ENCODE measurements at regions not wholly inside any gene's neighbourhood (a gene's known extent, or its start where the extent isn't known, plus 50 kb on each side); places are given as distances from the start of the nearest gene placed in this dataset.
"Not testable (repeated sequence)": the region's sequence is repeated elsewhere in the genome, so short reads cannot be mapped to it uniquely, and the experiment has no call there.

GRCh38 chr5:40111036-40111435, 568.7 kb upstream of the PTGER4 start:
- DNase-seq, result not testable (repeated sequence)

DNA sequence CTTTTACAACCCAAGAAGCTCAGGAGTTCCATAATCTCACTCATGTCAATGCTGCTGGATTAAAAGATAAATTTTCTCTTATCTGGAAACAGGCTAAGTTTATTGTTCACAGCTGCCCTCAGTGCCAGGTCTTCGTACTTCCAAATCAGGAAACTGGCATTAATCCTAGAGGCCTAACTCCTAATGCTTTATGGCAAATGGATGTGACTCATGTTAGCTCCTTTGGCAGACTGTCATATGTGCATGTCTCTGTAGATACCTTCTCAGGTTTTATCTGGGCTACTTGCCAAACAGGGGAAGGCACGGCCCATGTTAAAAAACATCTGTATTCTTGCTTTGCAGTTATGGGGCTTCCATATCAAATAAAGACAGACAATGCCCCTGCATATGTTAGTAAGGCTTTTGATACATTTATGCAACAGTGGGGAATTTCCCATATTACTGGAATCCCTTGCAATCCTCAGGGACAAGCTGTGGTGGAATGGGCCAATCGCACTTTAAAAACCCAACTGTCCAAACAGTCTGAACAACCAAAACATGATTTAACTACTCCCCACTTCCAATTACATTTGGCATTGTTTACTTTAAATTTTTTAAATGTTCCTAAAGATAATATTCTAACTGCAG, 570.8 kb upstream of the PTGER4 start:
- DNase-seq, result not testable (repeated sequence)

DNA sequence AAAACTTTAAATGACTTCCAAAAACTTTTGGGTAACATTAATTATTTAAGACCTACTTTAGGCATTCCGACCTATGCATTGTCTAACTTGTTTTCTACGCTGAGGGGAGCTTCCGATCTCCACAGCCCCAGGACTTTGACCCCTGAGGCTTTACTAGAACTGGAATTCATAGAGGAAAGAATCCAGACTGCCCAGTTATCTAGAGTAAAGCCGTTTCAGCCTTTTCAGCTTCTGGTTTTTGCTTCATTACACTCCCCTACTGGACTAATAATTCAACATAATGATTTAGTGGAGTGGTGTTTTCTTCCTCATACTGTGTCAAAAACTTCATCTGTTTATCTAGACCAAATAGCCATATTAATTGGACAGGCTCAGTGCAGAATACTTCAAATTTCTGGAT, 571.9 kb upstream of the PTGER4 start:
- DNase-seq, result not testable (repeated sequence)

- no peak for DNase-seq
Measured at GRCh38 chr5:40106847-40107246, 572.9 kb upstream of the PTGER4 start.

DNA sequence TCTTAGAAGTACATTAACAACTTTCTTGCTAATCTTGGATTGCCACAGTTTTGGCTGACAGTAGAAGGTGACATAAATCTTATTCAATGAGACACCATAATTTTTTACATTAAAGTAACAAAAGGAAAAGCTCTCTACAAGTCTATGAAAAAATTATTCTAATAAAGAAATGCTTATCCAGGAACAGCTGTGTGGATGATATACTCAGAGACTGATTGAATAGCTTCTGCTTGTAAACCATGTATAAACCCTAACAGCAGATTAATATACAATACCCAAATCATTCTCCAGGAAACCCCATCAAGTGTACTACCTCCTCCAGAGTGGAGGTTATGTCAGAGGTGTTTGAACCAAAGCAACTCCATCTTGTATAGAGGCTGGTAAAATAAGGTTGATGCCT, 581.4 kb upstream of the PTGER4 start:
- DNase-seq, result no peak

DNA sequence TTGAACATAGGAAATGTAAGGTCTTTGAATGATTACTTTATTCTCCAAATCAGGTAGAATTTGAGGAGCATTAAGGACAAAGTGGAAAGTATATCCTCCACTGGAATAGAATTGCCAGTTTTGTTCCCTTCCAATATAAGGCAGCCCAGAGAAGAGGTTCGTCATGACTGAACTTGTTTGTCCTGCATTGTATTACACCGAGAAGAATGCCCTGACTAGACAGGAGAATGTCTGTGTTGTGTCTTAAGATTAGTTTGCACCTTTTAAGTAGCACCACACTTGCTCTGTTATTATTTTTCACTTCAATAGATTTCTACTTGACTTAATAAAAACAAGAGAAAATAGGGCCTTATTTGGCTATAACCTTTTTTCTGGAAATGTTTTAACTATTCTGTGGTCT, 586.2 kb upstream of the PTGER4 start:
- DNase-seq, result no peak

GRCh38 chr5:40089269-40089668, 590.4 kb upstream of the PTGER4 start:
- DNase-seq, result no peak

GRCh38 chr5:40084614-40085013, 595.1 kb upstream of the PTGER4 start:
- DNase-seq, result no peak

DNA sequence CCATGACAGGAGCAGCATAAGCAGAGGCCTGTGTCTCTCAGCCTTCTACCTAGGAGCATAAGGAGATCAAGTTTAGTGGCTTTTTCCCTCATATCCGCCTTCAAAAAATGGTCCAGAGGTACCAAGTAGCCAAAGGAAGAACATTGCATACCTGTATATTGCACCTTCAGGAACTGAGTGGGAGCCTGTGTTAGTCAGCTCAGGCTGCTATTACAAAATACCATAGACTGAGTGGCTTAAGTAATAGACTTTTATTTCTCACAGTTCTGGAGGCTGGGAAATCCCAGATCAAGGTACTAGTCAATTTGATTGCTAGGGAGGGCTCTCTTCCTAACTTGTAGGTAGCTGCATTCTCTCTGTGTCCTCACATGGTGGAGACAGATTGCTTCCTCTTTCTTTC, 597.4 kb upstream of the PTGER4 start:
- DNase-seq, result no peak

DNA sequence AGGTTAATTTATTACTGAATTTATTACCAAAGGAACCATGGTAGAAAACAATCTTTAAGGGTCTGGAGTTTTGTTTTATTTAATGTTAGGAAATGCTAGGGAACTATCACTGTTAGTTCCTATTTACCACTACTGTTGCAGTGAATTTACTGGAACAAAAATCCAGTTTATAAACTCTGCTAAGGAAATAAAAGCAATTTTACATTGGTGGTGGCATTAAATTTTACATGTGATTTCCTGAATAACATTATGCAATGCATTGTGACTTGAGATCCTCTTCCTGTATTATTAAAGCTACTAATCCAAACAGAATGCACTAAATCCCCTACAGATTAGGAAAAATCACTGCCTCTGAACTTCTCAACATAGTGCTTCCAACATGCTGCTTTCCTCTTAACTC, 599.5 kb upstream of the PTGER4 start:
- no peak for DNase-seq

DNA sequence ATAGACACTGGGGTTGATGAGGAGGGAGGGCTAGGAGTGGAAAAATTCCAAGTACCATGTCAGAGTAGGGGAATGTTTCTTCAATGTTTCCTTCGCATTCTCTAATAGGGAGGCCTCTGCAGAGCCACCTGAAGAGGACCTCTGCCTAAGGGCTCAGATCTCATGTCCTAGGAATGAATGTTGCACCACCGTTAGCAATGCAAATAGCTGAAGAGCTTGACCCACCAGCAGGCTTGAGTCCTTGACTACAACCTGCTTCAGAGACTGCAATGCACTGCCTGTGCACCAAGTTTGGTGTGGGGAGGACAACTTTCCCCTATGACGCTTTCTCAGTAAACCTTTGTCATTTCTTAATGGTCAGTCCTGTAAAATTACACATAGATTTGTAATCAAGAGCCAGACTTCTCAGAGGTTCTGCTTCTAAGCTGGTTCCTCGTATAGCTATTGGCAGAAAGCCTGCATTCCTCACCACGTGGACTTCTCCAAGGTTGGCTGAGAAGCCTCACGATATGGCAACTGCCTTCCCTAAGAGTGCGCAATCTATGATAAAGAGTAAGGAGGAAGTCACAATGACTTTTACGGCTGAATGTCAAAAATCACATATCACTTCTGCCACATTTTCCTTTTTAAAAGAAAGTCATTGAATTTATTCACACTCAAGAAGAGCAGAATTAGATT, 600.7 kb upstream of the PTGER4 start:
- DNase-seq, result no peak

DNA sequence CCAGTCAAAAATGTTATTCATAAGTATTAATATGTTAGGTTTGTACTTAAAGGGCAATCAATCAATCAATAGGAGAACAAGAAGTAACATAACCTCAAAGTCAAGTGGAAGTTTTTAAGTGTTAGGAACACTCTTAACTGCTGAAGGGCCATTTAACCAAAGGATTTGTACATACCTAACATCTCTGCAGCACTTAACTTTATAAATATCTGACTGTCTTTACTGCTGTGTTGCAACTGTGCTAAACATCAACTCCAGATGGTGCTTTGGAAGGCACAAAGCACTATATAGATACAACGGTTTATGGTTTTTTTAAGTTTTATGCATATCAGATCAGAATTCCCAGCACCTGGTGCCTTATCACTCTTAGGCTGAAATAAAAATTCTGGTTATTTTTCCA, 604.9 kb upstream of the PTGER4 start:
- DNase-seq, result no peak

DNA sequence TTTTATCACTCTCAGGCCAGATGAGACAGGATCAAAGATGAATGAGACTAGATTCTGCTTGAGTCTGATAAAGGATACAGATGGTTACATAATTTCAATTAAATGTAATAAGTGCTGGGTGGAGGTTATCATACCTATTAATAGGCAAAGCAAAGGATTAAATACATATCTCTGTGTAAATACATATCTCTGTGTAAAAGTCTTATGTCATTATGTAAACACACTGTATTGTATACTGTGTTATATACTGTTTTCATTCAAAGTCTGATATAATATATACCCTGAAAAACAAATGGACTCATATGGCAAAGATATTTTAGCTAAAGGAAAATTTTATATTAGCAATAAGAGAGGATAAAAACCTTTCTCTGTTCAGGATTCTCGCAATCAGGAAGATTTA, 605.8 kb upstream of the PTGER4 start:
- no peak for DNase-seq

- no peak for DNase-seq
Measured at GRCh38 chr5:40071870-40072269, 607.8 kb upstream of the PTGER4 start.

DNA sequence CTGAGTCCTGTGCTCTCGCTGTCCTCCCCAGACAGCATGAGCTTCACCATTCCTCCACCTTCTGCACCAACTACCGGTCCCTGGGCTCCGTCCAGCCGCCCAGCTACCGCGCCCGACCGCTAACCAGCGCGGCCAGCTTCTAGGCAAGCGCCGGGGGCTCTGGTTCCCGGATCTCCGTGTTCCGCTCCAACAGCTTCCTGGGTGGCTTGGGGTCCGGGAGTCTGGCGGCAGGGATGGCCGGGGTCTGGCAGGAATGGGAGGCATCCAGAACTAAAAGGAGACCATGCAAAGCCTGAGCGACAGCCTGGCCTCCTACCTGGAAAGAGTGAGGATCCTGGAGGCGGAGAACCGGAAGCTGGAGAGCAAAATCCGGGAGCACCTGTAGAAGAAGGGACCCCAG, 613.1 kb upstream of the PTGER4 start:
- DNase-seq, result no peak

DNA sequence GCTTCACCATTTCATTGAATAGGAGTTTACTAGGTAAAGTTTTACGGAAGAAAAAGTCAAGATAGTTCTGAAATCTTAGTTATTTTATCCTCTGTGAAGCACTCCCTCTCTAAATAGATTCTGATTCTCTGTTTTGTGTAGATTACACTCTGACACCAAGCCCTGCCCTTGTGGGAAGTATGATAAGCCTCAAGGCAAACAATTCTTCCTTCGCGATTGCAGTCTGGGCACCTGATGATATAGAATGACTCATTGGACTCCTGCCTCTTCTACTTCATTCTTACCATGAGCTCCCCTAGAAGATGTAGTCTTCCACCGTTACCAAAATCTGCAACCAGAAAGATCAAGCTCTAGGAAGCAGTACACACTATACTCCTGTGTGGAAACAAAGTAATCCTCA, 626.9 kb upstream of the PTGER4 start:
- DNase-seq, result no peak

DNA sequence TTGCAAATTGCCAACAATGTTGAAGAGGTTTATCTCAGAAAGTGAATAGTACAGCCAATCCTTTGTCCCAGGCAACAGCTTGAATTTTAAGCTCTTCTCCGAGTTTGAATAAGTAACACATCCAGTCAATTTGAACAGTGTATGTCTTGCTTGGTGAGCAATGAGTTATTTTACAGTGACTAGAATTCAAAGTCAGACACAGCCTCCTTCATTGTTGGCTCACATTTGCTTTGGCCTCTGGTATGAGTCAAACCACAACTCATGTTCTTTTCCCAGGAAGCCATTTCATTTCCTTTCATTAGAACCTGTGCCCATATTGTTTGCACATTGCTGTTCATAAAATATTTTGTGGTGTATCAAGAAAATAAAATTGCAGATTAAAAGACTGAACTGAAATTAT, 622.0 kb upstream of the DAB2 start:
- no peak for DNase-seq

DNA sequence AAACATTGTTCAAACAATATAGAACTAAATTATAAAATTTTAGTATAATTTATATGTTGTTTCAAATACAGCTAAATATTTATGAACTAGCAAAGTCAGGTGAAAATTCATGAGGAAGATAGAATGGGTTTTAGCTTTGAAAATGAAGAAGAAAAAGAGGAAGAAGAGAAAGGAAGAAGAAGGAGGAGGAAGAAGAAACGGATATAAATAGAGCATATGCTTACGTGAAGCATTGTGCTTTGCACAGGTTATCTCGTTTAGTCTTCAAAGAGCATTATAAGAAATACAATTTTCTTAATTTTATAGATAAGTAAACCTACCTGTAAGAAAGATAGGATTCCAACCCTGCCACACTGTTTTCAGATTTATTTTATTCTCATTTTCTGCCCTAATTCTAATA, 620.6 kb upstream of the DAB2 start:
- no peak for DNase-seq

DNA sequence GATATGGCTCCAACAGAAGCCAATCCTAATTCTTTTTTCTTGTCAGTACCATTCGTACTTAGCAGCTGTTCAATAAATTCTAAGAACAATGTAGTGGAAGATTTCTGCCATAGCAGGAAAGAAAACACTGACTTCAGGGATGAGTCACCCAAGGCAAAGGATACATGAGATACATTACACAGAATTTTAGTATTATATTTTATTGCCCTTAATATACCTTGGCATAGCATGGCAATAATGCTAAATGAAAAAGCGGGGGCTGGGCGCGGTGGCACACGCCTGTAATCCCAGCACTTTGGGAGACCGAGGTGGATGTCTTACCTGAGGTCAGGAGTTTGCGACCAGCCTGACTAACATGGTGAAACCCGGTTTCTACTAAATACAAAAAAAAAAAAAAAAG, 619.1 kb upstream of the DAB2 start:
- no peak for DNase-seq

GRCh38 chr5:40041452-40041851, 616.7 kb upstream of the DAB2 start:
- no peak for DNase-seq

GRCh38 chr5:40037713-40038112, 612.9 kb upstream of the DAB2 start:
- no peak for DNase-seq

DNA sequence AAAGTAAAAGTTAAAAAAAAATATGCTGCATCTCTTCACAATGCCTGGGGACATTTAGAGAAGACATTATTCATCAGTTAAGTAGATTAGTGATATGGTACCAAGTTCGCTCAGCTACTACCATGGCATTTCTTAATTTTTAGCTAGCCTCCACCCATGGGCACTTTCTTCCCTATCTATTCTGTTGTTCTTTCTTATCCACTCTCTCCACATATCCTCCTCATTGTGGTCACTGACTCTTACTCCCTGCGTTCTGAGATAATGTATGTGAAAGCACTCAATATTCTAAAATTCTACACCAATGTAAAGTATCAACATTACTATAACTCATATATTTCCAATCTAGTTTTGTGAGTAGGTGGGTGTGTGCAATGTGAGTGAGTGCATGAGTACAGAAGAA, 609.7 kb upstream of the DAB2 start:
- DNase-seq, result no peak

GRCh38 chr5:40033411-40033810, 608.6 kb upstream of the DAB2 start:
- no peak for DNase-seq

DNA sequence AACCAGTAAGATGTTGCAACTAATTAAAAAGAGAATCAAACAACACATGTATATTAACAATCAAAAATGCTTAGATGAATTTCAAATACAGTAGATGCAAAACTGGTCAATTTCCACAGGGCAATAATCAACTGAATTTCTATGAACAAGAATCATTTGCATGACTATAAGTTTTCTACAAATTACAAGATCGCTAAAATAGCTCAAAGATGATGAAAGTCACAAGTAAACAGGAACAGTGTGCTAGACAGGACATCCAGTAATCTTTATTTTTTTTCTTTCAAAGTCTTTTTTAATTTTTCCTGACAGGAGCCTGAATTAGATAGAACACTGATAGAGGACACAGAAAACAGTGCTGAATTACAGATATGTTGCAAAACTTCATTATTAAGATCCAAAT, 608.2 kb upstream of the DAB2 start:
- DNase-seq, result no peak

DNA sequence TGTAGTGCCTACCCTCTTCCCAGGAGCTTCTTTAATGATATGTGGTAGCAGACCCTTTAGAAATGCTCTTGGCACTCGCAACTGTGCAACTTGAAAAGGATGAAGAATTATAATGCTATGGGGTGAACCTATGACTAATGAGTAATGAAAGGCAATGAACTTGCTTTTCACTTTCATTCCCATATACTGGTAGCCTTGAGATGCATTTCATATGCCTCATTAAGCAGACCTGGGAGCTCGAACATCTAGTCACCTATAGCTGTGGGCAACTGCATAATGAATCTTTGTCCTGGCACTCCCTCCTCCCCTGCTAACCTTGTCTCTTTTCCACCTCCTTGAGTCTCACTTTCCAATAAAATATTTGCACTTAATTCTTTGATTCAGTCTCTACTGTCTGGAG, 605.9 kb upstream of the DAB2 start:
- no peak for DNase-seq
